ENCODE measurements at regions not wholly inside any gene's neighbourhood (a gene's known extent, or its start where the extent isn't known, plus 50 kb on each side); places are given as distances from the start of the nearest gene placed in this dataset.

GRCh38 chr10:86586516-86586915 is 64.9 kb upstream of the WAPL start:
- TF ChIP-seq CTCF (IDR thresholded peaks at IDR 0.05; ENCODE audit: poor library complexity) (no peak), EZH2 (IDR thresholded peaks at IDR 0.05; ENCODE audit: borderline replicate concordance) (no peak)
